GM18499 (cell line): ENCODE measurements at regions not wholly inside any gene's neighbourhood (a gene's known extent, or its start where the extent isn't known, plus 50 kb on each side); places are given as distances from the start of the nearest gene placed in this dataset.

ENCODE experiments used
- ATAC-seq: cut with Tn5 transposase; IDR thresholded peaks from one replicate; pipeline ENCODE4 v1.9.1; 2021; ENCODE audit warnings: moderate number of reproducible peaks; ENCODE audit not compliant: insufficient read depth, unreplicated experiment

DNA sequence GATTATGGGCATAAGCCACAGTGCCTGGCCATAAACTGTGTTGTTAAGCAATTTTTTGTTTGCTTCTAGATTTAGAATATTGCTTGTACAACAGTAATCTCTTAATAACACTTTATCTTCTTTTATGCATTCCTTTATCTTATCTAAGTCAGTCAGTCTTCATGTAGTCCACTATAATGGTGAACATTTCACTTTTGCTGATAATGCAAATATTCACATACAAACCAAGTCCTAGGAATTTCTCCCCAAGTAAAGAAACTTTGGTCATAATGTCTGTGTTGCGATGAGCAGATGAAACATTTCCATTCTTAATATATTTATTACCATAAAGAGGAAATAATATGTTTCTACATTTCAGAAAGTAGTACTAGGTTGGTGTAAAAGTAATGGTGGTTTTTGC, 765.8 kb upstream of the ARRDC4 start:
- no peak for ATAC-seq

DNA sequence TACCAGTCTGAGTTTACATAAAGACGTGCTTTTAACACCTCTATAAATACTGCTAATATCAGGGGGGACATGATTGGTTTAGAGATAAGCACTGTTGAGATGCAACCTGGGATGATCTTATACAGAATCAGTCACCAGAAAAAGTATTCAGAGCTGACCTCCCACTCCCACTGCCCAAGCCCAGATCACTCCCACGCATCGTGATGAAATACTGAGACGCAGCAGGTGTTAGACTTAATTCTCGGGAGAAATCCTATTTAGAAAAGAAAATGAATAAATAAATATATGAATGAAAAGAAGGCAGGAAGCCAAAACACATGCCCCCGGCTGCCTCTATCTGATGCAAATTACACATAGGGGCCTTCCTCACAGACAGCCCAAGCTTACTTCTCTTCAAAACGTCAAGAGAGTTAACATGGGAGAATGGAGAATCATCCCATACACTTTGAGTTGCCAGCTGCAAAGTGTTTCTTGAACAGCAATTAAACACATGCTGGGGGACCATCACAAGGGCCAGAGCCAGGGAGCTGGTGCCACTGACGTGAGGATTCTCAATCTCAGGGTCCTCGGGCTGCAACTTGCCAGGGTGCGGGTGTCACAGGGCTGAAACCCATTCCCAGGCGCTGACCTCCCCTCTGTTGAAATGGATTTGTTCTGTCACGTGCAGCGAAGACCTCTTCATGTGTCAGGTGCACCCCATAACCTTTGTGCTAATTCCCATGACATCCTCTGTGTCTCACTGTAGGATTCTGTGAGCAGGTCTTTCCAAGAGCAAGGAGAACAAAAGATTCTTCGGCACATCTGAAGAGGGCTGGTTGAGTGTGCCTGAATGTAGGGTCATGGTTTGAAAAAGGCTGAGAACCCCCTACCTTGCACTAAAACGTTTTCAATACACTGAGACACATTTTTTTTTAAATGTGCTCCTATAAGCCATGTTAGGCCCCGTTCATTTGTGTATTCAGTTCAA, 764.2 kb upstream of the ARRDC4 start:
- no peak for ATAC-seq

DNA sequence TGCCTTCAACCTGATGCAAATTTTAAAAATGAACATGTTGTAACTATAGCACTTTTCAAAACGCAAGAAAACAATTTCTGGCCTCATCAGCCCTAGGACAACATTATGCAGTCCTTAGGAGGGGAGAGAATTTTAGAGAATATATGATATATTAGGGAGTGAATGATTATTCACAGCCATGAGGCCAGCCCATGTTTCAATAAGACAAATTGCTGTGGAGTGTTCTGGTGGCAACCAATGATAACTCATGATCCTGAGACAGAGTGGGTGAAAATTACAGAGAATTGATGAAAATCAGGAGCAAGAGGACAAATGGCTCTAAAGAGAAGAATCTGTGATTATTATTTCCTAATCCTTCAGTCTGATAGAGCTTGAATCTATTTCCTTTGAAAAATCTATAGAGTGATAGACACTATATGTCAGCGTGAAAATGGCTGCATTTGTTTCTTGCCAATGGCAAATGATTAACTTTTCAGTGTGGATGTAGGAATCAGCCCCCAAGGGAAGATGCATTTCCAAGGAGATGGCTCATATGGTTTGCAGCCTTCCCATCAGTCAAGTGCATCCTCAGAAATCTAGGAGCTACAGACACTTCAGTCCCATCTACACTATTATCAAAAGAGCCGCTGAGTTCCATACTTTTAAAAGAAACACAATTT, 761.0 kb upstream of the ARRDC4 start:
- no peak for ATAC-seq

DNA sequence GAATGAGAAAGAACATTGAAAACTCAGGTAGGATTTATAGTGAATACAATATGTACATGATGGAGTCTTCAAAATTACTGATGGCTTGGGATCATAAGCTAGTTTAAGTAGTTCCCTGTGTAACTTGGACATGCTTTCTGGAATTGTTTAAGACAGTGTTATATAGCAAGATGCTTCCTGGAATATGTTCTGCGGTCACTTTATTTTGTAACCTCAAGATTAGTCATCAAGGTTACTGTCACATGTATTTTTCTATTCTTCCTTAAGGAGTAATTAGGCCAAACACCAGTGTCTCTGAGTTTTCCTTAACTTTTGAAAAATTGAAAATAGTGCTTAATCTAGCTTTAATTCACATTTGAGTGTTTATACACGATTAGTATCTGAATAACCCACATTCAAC, 760.3 kb upstream of the ARRDC4 start:
- ATAC-seq, result no peak

DNA sequence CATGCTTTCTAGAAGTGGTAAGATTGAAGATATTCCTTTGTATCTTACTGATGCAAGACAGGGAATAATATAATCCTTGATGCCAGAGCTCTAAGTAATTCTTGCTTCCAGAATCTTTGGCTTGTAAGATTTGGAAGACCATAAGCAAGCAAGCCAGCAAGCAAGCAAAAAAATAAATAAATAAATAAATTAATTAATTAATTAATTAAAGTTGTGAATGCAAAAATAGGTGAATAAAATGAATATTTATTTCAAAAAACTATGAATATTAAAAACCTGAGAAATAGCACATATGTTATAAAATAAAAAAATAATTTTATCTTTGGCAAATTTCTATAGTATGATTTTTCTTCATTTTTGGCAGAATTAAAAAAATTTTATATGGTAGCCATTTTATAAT, 750.2 kb upstream of the ARRDC4 start:
- ATAC-seq, result no peak

DNA sequence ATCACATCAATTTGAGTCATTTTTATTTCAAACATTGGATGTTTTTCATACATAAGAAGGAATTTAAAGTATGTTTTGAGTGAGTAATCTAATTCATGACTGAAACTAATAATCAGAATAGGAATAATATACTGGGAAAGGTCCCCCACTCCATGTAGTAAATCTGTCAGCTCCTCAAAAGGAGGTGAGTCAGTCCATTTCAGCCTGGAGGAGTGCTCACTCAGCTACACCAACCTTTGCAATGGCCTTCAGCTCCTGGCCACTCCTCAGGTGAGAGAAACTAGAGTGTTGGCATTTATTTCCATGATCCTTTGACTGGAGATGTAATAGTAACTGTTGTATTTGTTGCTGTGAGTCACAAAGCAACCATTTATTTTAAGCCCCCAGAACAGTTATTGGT, 744.9 kb upstream of the ARRDC4 start:
- ATAC-seq, result no peak

DNA sequence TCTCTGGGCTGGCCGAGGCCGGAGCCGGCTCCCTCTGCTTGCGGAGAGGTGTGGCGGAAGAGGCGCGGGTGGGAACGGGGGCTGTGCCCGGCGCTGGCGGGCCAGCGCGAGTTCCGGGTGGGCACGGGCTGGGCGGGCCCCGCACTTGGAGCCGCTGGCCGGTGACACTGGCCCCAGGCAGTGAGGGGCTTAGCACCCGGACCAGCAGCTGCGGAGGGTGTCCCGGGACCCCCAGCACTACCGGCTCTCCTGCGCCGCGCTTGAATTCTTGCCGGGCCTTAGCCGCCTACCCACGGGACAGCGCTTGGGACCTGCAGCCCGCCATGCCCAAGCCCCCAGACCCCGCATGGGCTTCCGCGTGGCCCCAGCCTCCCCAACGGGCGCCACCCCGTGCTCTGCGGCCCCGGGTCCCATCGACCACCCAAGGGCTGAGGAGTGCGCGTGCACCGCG, 736.3 kb upstream of the ARRDC4 start:
- ATAC-seq, result no peak

DNA sequence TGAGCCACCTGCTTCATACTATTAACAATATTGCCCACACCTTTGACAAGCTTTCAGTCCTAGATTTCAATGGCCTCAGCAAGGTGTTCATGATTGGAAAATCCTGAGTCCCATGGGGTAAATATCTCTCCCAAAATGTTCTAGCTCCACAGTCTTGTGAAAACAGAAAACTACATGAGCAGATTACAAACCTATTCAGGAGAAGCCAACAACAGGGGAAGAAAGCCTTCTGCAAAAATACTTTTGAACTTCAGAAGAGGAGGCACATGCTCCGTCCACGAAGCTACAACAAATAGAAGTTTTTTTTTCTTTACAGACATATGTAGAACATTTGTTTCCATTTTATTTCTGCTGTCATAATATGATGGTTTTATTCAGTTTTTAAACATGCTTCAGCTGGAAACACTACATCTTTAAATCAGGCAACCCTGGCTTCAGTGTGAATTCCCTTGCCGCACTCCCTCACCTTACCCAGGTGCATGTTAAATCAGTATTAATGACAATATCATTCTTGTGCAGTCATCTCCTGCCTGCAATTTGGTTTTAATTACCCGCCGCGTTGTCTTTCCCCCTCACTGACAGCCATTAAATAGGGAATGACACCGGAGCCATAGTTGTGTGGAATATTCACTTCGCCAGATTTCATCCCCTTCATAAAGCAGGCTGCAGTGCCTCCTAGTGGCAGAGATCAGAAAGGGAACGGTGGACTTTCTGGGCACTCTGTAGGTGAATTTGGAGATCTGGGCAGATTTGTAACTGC, 725.5 kb upstream of the ARRDC4 start:
- ATAC-seq, result no peak

DNA sequence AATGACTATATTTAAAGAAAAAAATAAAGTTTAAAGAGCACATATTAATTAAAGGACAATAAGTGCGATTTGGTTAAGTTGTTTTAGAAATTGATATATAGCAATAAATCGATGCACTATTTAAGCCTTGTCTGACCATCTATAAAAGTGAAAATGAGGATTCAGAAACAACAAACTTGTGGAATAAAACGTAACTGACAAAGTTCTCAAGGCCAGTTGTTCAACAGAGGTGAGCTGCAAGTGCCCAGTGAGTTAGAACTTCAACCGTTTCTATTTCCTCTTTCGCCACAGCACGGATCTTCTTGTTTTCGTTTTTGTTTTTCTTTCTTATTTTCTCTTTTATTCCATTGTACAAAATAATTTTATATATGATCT, 724.9 kb upstream of the ARRDC4 start:
- no peak for ATAC-seq

DNA sequence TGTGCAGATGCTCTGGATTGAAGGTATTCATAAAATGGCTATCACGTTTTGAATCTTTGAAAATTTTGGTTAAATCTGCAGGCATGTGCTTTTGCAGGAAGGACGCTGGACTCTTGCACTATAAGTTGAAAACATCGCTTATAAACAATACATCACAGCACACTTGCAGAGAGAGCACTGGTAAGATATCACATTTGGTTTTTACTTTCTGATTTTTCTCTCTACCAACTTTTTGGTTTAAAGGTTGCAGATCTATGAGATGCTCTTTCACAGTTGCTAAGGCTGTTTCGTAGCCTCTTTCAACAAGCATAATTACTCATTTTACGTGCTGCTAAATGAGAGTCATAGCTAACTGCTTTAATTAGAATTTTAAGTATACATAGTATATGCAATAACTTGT, 724.4 kb upstream of the ARRDC4 start:
- ATAC-seq, result no peak

DNA sequence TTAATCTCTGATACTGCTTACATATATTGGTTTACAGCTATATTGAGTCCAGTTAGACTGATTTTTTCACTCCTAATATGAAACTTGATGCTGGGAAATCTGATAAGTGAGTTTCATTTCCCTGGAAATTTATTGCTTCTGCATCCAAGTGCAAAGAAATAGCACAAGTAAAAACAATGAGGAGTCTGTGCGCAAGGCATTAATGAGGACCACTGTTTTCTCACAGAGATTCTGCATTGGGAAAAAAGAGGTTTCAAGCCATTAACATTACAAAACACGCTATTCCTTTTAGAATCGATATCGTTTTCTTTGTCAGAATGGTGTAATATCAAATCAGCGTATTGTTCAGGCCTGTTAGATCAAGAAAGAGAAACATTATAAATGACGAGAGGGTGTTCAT, 723.3 kb upstream of the ARRDC4 start:
- ATAC-seq, result no peak

DNA sequence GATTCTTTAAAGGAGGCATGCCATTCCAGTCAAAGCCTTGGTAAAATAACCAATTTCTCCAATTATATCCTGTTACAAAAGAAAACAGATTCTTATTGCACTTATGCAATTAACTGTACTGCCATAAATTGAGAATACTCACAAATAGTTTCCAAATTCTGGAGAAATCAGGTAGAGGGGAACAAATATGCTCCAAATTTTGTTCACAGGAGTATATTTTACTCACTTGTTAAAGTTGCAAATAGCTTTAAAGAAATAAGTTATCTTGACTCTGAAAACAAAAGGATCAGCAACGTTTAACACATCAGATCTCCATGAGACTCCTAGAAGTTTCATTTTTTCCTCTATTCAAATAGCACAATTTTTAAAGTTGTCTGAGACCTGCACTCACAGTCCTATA, 712.1 kb upstream of the ARRDC4 start:
- no peak for ATAC-seq

DNA sequence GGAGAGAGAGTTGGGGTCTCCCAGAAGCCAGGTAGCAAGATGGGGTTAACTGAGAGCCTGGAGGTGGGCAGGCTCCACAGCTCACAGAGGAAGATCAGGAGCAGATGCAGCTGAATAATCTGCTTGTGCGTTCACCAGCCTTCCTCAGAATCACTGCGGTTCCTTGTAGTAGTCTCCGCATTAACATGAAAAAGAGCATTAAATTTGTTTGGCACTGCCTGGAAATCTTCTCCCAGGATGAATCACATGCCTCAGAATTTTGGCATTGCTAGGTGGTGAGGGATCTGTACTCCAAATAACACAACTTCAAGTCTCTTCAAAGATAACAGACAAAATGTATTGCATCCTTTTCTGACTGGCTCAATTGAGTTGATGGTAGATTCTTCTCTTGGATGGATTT, 700.6 kb upstream of the ARRDC4 start:
- ATAC-seq, result no peak

DNA sequence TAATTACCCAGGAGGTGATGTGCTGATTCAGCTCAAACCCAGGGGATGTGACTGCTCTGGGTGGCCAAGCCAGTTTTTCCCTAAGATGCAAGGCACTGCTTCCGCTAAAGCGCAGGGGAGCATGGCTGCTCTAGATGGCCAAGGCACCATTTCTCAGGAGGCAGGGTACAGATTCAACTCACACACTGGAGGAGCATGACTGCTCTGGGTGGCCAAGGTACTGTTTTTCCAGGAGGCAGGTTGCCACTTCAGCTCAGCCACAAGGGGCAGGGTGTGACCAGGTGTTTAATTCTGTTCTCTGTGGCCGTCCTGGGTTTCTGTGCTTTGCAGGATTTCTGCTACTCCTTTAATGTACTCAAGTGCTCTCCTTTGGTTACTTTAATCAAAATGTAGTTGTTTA, 659.3 kb upstream of the ARRDC4 start:
- no peak for ATAC-seq

DNA sequence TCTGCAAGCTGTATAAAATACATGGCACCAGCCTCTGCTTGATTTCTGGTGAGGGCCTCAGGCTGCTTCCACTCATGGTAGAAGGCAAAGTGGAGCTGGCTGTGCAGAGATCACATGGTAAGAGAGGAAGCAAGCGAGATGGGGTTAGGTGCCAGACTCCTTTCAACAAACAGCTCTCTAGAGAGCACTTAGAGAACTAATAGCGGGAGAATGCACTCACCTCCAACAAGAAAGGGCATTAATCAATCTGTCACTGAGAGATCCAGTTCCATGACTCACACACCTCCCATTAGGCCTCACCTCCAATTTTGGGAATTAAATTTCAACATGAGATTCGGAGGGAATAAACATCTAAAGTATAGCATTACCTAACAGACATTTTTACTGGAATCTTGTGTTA, 644.1 kb upstream of the ARRDC4 start:
- no peak for ATAC-seq

DNA sequence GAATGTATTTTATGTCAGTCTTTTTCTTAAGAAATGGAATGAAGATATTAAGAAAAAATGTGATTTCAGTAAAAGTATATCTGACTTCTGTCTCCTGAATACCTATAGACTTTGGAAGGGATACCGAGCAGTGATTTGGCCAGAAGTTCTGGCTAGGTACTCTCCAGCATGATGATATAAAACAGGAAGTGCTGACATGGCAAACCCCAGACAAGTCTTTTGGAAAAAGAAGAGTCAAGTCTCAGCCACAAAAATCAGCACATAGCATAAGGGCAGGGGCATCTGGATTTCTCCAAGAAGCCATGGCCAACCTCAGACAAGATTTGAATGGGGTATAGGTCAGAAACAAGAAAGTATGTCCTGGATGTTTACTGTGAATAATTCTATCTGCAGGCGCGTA, 643.3 kb upstream of the ARRDC4 start:
- ATAC-seq, result no peak

DNA sequence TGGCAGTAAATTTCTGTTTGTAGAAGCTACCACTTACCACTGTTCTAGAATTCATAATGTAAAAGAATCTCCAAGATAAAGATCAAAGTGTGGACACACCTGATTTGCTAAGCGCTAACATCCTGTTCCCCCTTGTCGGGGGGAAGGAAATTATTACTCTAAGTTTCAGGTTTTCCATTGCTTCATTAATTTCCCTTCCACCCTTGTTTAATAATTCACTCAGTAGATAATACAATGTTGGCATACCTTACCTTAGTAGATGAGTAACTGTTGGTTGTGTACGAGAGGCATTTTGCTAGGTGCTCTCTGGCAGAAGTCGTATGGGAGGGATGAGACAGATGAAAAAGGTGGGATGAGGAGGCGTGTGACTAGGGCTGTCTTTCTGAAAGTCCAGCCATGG, 641.2 kb upstream of the ARRDC4 start:
- ATAC-seq, result no peak

DNA sequence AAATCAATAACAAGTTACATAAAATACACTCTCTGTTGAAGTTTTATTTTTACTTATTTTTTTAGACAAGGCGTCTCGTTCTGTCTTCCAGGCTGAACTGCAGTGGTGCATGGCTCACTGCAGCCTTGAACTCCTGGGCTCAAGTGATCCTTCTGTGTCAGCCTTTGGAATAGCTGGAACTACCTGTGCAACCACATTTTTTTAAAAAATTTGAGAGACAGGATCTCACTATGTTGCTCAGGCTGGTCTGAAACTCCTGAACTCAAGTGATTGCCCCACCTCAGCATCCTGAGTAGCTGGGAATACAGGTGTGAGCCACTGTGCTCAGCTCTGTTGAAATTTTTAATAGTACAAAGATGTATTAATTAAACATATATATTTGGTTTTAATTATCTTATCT, 614.3 kb upstream of the ARRDC4 start:
- ATAC-seq, result no peak

DNA sequence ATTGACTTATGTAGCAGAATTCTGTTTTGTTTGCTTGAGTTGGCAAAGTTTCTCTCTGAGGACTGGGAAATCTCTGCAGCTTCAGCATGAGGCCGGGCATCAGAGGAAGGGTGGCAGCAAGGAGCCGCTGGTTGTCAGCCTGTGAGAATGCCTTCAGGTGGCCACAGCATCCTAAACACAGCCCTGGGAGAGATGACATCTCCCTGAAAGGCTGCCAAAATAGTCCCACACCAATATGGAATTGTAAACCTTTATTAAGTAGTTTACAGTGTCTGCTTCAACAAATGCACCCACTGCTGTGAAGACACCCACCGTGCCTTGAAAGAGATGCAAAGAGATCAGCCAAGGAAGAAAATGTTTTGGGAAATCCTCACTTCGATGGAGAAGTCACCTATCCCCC, 609.7 kb upstream of the ARRDC4 start:
- no peak for ATAC-seq

DNA sequence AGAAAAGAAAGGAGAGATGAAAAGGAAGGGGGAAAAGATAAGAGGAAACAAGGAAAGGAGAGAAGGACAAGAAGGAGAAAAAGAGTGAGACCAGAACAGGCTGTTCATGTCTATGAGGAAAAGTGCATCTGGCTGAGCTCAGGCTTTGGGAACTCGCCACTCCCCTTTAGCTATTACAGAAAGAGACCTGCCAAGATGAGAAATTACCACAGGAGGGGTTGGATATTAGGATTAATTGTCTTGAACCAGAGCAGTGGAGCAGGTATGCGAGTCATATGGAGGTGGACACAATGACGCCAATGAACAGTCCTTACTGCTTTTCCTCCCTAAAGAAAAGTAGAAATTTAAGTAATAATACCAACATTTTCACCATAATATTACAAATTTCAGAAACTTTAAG, 577.0 kb upstream of the ARRDC4 start:
- ATAC-seq, result no peak

DNA sequence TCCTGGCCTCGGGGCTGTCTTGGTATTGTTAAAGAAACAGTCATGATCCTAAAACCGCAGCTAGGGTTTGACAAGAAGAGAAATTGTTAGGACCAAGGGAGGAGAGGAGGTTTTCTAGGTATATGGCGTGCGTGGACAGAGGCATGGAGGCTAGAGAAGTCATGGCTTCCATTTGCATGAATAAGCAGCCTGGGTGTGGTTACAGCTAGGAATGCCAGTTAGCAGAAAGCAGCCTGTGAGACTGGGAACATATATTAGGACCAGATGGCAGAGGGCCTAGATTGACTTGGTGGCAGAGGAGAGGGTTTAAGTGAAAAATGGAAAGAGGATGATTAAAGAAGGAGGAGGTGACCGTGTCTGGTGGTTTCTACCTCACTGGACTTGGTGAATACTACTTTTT, 573.6 kb upstream of the ARRDC4 start:
- ATAC-seq, result no peak
